ENCODE measurements at regions not wholly inside any gene's neighbourhood (a gene's known extent, or its start where the extent isn't known, plus 50 kb on each side); places are given as distances from the start of the nearest gene placed in this dataset.
"Not testable (repeated sequence)": the region's sequence is repeated elsewhere in the genome, so short reads cannot be mapped to it uniquely, and the experiment has no call there.

DNA sequence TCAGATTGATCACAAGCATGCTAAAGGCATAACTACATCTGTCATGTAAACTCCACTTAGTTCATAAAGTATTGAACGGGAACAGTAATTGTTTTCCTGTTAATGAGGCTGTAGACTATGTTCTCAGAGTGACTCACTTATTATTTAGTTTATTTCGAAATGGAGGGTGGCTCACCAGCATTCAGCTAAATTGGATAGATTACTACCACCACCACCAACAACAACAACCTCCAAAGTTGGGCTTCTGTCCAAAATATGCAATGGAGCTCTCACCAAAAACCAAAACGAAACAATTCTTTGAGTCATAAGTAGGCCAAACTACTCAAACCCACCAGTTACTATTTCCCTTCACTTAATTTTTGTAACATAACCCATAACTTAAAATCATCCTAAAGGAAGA is 127.9 kb upstream of the NRBF2 start:
- no peak for ATAC-seq
- intact Hi-C loops (cut with micrococcal nuclease) = loop anchor here (10.0 kb wide), 1 partner anchor 150 kb away; no protein-coding TSS in a partner anchor
- DNase-seq = no peak

DNA sequence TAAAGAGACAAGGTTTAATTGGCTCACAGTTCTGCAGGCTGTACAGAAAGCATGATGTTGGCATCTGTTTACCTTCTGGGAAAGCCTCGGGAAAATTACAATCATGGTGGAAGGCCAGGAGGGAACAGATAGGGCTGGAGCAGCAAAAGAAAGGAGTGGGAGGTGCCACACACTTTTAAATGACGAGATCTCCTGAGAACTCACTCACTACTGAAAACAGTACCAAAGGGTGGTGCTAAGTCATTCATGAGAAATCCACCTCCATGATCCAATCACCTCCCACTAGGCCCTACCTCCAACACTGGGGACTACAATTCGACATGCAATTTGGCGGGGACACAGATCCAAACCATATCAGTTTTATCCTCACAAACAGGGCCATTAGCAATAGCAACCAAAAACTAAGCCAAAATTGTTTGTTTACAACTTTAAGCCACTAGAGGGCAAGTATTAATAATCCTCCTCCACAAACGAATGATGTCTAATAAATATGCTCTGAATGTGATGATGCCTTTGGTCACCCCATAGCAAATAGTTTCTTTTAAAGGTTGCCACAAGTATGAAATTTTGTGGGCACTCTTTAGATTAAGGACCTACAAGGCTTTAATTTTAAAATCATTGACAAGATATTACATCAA is 129.2 kb upstream of the NRBF2 start:
- no peak for ATAC-seq
- no peak for DNase-seq
- intact Hi-C loops (cut with micrococcal nuclease) = loop anchor here (10.0 kb wide), 1 partner anchor 151 kb away; no protein-coding TSS in a partner anchor

DNA sequence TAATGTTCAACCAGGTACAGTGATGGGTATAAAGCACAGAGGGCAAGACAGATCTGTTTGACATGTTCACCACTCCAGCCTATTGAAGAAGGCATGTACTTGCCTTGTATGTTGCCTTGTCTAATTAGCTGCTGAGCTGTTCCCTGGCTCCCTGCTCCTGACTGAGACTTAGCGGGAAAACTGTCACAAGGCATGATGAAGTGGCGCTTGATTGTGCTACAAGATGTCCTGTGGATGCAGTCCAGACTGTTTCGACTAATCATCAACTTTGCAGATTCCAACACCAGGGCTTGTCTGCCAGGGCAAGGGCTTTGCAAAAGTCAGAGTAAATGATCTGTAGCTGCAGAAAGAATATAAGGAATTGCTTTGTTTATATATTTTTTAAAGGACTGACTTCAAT is 136.2 kb upstream of the NRBF2 start:
- DNase-seq (peak; percentile 29), ATAC-seq (peak; percentile 93)
- intact Hi-C loops (cut with micrococcal nuclease) = no loop called here

DNA sequence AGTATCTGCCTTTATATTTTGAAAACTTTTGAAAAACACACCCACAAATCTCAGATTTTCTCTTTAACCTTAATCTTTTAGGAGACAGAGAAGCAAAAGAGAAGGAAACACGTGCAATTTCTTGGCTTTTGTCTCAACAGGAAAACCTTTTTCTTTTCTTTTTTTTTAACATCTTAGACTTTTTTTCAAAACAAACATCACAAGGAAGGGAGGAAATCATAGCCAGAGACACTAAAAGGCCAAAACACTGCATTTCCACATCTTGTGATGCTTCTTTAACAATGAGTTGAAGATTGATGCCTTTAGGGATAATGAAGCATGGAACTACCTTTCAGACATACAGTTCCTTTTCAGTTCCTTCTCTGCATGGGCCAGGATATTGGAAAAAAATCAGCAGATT is 136.6 kb upstream of the NRBF2 start:
- intact Hi-C loops (cut with micrococcal nuclease) = no loop called here
- DNase-seq (no peak), ATAC-seq (no peak)

DNA sequence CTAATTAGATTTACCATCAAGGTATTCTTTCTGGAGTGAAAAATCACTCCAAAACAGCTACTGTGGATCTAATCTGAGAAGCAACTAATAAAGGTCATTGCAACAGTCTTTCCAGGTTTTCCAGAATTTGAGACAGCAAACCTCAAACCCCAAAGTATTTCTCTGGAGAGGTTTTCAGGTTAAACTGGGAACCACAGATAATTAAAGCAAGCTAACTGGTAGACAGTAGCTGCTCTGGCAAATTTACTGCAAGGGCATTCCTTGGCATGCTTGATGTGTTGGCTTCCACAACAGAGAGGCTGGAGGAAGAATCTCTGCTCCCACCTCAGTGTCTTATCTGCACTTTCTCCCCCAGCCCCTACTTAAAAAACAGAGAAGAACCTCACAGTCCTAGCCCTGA is 140.0 kb upstream of the NRBF2 start:
- ATAC-seq (no peak), DNase-seq (no peak)
- intact Hi-C loops (cut with micrococcal nuclease) = no loop called here

DNA sequence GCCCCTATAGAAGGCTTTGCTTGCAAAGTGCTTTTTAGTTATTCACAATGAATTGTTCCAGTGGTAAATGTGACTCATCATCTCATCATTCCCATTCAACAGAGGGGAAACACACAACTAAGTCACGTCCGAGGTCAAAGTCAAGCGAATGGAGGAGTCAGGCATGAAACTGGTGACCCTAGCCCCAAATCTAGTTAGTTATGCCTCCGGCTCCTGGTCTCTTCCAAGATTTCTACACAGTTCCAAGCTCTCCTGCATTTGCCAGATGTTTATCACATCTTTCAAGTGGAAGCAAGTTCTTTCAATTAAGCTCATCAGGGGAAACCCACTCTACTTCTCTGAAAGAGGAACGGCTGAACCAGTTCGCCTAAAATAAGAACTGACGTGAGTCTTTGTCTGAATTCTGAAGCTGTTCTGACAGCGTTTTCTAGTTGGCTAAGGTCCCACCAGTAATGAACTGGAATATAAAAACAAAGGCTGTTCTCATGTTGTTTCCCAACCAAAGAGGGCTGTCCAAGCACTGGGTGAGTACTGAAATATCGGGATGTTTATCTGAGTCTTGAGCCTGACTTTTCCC is 140.9 kb upstream of the NRBF2 start:
- DNase-seq = no peak
- intact Hi-C loops (cut with micrococcal nuclease) = no loop called here
- ATAC-seq = peak; percentile 81

DNA sequence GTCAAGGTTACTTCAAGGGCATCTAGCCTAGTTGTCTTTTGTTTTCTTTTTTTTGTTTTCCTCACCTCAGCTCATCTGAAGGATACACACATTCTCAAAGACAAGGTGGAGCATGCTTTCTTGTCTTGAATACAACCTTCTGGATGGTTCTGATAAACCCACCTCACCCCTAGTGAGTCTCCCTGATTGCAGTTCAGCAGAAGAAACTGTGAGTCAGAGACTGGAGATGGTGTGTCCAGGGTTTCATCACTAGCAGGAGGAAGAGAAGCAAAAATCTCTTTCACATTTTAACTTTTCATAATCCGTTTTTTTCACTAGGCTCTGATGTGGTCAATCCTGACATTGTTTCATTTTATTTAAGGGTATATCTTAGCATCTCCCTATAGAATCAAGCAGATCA is 143.0 kb upstream of the NRBF2 start:
- no peak for ATAC-seq
- intact Hi-C loops (cut with micrococcal nuclease) = no loop called here

DNA sequence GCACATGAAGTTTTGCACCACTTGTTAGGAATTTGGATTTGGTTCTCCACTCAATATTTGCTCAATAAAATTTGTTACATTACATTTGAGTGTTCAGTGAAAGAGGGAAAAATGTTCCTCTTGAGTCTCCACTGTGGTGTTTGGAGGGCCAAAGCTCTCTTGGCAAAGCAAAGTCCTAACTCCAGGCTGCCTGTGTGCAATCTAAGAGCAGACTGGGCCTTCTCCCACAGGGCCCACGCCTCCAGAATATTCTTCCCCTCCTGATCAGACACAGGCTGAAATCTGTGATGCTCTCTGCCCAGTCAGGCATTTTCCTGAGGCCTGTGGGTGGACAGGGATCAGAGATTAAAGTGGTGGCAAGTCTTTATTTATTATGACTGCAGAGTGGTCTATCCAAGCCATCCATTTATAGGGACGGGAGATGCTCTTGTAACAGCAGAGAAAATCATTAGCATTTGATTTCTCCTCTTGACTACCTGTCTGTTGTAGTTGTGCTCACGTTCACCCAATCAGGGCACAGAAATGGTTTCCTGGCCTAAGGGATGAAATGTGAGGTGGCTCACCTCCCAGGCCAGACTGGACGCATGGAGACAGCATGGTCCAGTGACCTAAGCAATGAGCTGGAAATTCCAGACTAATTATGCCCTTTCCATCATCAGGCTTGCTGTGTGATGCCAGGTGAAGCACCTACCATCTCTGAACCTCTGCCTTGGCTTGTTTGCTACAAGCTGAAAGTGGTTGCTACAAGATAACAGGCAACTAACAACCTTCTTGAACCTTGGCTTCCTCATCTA is 147.1 kb upstream of the NRBF2 start:
- intact Hi-C loops (cut with micrococcal nuclease) = no loop called here
- peak; percentile 29 for ATAC-seq
- DNase-seq = no peak

More for the DNA sequence above, 143.0 kb upstream of the NRBF2 start:
- DNase-seq = no peak

DNA sequence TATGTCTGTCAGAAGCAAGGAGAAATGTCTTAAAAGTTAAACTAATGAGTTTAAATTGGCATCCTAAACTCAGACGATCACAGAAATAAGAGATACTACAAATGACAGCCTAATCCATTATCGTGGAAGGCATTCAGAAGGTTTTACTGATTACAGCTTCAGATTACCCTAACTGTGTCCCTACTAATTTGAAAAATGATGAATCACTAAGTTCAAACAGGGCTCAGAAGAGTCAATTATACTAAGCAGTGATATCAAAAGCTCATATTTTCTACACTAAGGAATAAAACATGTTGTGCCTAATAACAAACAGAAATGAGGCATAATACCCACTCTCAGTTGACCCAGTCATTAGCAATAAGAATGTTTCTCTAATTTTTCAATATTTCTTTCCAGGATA is 152.0 kb upstream of the NRBF2 start:
- ATAC-seq (no peak), DNase-seq (no peak)
- intact Hi-C loops (cut with micrococcal nuclease) = no loop called here

DNA sequence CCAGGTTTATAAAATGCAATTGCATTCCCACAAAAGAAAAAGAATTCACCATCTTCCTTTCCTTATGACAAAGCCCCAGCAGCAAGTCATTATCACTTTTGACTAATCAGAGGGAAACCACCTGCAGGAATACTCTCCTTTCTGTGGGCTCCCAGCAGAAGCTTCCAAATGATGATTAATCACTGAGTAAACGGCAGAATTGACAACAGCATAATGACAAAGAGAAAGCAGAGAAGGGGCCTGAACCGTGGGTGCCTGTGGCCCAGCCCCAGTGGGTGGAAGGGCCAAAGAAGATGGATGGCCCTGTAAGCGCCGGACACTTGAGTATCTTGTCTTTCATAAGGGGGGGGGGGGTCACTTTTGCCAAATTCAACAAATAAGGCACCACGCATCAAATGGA is 152.4 kb upstream of the NRBF2 start:
- intact Hi-C loops (cut with micrococcal nuclease) = no loop called here
- no peak for ATAC-seq
- DNase-seq = no peak

DNA sequence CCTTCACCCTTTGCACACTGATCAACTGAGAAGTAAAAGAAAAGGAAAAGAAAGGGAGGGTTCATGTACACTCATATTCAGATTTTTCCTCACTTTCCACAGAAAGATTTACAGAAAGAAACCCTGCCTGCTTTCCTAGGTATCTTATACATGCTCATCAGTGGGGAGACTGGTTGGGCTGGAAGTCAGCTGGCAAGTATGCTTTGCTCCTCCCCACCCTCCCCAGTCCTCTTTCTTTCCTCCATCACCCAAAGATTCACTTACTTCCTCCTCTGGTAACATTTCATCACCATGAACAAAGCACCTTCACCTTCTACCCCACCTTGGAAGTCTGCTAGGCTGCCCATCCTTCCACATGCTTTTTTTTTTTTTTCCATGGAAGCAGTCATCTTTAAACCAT is 153.2 kb upstream of the NRBF2 start:
- ATAC-seq (no peak), DNase-seq (no peak)
- intact Hi-C loops (cut with micrococcal nuclease) = no loop called here

DNA sequence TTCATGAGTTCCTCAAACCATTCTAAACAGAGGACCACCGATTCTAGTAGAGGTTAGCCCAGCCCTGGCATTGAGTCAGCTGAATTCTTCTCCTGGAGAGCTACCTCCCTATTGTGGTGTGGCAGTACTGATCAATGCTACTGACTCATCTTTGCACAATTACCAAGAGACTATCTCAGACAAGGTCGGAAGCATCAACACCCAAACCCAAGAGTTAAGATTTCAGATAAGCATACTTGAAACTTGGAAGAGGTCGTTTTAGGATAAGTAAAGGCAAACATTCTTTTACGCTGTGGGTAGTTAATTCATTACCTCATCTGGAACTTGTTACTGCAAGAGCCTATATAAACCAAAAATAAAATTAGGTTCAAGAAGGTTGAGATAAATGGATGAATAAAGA is 154.6 kb upstream of the NRBF2 start:
- intact Hi-C loops (cut with micrococcal nuclease) = no loop called here
- ATAC-seq (no peak), DNase-seq (no peak)

DNA sequence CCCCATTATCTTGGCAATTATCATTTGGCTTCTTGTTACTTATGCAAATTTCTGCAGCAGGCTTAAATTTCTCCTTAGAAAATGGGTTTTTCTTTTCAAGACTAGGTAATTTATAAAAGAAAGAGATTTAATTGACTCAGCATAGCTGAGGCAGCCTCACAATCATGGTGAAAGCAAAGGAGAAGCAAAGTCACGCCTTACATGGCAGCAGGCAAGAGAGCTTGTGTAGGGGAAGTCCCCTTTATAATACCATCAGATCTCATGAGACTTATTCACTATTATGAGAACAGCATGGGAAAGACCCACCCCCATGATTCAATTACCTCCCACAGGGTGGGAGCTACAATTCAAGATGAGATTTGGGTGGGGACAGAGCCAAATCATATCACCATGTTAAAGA is 158.3 kb upstream of the NRBF2 start:
- not testable (repeated sequence) for DNase-seq

DNA sequence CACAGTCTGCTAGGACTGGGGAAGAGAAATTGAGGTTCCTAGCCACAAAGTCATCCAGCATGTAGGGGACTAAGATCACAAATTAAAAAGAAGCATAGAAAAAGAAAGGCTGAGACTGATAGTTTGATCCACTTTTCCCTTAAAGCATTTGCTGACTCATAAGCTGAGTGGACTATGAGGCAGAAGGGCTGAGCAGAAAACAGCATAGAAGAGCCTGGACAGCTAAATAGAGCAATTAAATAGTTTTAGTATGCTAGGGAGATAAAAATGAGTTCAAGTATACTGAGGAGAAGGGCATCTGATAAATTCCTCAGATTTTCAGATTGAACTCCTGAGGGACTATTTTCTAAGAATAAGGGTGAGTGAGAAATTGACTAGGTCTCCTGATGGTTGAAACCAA is 155.9 kb upstream of the EGR2 start:
- intact Hi-C loops (cut with micrococcal nuclease) = no loop called here
- DNase-seq (no peak), ATAC-seq (no peak)

More for the DNA sequence above, 158.3 kb upstream of the NRBF2 start:
- intact Hi-C loops (cut with micrococcal nuclease); ATAC-seq: not testable (repeated sequence)

DNA sequence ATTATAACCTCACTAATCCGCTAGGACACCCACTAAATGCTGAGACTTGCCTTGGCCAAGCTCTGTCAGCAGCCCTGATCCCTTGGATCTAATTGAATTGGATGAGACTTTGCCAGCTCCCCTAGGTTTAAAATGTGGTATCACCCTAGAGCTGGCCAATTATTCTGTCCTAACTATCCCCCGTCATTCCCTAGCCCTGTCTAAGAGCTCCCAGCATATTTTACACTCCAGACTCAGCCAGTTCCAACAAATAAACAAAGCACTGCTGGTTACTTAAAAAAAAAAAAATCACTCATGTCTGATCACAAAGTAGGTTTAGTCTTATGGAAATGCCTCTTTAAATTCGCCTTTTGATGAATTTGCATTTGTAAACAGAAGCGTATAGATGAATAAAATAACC is 147.9 kb upstream of the EGR2 start:
- DNase-seq (no peak), ATAC-seq (no peak)
- intact Hi-C loops (cut with micrococcal nuclease) = no loop called here

DNA sequence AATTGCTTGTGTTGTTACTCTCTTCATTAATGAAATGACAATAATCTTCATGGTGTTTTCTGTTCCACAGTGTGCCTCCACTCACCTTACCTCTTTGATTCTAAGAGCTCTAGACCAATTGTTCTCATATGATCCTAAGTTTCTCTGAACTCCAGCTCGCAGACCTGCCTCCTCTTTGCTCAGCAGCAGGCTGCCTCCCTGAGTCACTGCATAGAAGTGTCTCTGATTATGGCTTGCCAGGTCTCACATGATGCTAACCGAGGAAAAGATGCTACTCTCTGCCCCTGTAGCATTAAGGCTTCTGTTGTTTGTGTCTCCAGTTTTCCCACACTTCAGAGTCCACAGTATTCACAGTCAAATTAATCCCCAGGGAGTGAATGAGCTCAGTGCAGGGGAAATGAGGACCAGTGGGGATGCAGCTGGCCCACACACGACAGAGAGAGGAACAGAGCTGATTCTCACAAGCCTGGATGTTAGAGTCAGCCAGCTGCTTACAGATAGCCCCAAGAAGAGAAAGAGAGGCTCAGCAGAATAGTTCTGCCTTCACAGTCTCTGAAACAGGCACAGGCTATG is 145.9 kb upstream of the EGR2 start:
- no peak for DNase-seq

DNA sequence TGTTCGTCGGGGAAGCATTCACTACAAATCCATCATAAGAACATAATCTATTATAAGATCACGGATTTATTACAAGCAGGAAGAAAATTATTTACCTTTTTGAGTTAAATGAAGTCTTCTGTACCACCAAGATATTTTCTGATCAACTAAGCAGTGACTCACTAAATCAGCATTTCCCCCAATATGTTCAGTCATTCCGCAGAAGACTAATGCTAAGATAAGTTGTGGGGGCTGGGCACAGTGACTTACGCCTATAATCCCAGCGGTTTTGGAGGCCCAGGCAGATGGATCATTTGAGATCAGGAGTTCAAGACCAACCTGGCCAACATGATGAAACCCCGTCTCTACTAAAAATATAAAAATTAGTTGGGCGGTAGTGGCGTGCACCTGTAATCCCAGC is 144.2 kb upstream of the EGR2 start:
- no peak for ATAC-seq

More for the DNA sequence above, 145.9 kb upstream of the EGR2 start:
- intact Hi-C loops (cut with micrococcal nuclease) = no loop called here
- ATAC-seq = peak; percentile 82

DNA sequence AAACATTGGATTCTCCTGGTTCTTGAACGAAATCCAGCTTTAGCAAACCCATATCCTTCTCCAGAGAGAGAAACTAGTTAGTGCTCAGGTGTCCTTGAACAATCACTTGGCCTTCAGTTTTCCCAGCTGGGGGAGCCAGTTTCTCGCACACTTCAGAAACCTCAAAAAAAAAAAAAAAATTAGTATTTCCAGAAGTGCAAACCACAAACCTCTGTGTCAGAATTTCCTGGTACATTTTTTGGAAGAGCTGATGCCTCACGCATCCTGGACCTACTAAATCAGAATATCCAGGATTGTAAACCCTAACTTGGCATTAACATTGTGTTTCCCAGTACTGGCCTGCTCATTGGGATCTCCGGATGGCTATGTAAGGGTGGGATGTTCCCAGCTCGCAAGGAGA is 143.4 kb upstream of the EGR2 start:
- intact Hi-C loops (cut with micrococcal nuclease) = no loop called here
- ATAC-seq (no peak), DNase-seq (no peak)

More for the DNA sequence above, 144.2 kb upstream of the EGR2 start:
- intact Hi-C loops (cut with micrococcal nuclease) = no loop called here
- DNase-seq = no peak

DNA sequence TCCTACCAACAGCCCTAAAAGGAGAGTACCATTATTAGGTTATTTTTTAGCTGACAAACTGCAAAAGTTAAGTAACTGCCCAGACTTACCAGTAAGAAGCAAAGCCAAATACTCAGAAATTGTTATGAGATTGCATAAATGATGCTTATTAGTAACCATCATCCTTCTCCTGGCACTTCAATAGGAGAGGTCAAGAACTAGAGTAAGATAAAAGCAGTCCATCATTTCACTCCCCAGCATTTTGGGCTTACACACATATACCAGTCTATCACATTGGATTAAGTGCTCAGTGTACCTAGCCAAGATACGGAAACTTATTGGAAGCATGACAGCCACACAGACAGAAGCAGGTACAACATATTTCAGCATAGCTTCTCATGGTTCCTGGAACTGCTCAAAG is 142.8 kb upstream of the EGR2 start:
- ATAC-seq (no peak), DNase-seq (no peak)
- intact Hi-C loops (cut with micrococcal nuclease) = no loop called here

DNA sequence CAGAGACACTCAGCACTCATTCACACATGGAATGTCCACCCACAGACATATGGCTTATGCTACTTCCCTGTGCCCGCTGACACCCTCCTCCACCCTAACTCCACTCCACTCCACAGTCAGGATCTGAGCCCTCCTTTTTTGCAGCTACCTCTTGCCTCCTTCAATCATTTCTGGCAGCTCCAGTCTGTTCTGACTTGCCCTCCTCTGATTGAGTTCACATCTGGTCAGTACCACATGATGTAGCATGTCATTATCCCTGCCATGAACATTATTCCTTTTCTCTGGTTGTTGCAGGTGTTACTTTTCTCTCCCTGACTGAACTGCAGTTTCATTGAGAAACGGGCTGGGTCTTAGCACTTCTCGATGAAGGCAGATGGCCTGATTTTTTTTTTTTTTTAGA is 130.1 kb upstream of the EGR2 start:
- DNase-seq (no peak), ATAC-seq (no peak)
- intact Hi-C loops (cut with micrococcal nuclease) = no loop called here

All from left ventricle myocardium superior (tissue), 1 donor.